SK-N-MC (cell line): ENCODE measurements at regions not wholly inside any gene's neighbourhood (a gene's known extent, or its start where the extent isn't known, plus 50 kb on each side); places are given as distances from the start of the nearest gene placed in this dataset.

ENCODE experiments used
- EZH2 ChIP-seq: fragments of 200-600 bp; sonication (generic); IDR thresholded peaks from one replicate; pipeline ENCODE4 v1.6.1; 2017; ENCODE audit warnings: antibody characterized with exemption
- FOXP2 ChIP-seq: optimal IDR thresholded peaks from 2 replicates; pipeline ENCODE3; 2011; ENCODE audit warnings: mild to moderate bottlenecking, moderate library complexity; ENCODE audit not compliant: insufficient read depth; ENCODE audit errors: extremely low read length, control extremely low read depth
- POLR2AphosphoS5 ChIP-seq: IDR thresholded peaks from 2 replicates; pipeline ENCODE4 v1.6.1; 2012; ENCODE audit warnings: mild to moderate bottlenecking, low read depth, low read length, borderline replicate concordance

- no peak for TF ChIP-seq EZH2
- no peak for TF ChIP-seq POLR2AphosphoS5
- no peak for TF ChIP-seq FOXP2
These were observed 240.0 kb downstream of the SMARCA2 start for GRCh38 chr9:2255128-2255527.
